ENCODE measurements at regions not wholly inside any gene's neighbourhood (a gene's known extent, or its start where the extent isn't known, plus 50 kb on each side); places are given as distances from the start of the nearest gene placed in this dataset.

DNA sequence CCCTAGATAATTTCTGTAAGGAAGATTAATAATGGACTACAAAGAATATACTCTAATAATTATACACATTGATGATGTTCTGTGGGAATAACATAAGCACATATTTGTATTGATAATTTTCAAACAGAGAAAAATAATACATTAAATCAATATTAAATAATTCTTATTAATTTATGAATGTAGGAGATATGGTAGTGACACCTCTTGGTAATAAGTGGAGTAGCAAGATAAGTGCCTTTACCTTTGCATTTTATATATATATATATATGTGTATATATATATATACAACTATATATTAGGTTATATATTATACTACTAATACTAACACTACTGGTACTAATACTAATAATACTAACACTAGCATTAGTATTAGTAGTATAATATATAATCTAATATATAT lies 905.8 kb downstream of the SLITRK1 start:
- Histone ChIP-seq H3K4me3 (ENCODE audit: low read depth in 1 of 3, low read length in 3 of 3) (no peak overlapping the region), H3K9me3 (ENCODE audit: control insufficient read depth in 4 of 4, low read length in 3 of 4) (no peaks in the 10 kb centered on the region)
- no peak for DNase-seq (ENCODE audit: low spot score)

DNA sequence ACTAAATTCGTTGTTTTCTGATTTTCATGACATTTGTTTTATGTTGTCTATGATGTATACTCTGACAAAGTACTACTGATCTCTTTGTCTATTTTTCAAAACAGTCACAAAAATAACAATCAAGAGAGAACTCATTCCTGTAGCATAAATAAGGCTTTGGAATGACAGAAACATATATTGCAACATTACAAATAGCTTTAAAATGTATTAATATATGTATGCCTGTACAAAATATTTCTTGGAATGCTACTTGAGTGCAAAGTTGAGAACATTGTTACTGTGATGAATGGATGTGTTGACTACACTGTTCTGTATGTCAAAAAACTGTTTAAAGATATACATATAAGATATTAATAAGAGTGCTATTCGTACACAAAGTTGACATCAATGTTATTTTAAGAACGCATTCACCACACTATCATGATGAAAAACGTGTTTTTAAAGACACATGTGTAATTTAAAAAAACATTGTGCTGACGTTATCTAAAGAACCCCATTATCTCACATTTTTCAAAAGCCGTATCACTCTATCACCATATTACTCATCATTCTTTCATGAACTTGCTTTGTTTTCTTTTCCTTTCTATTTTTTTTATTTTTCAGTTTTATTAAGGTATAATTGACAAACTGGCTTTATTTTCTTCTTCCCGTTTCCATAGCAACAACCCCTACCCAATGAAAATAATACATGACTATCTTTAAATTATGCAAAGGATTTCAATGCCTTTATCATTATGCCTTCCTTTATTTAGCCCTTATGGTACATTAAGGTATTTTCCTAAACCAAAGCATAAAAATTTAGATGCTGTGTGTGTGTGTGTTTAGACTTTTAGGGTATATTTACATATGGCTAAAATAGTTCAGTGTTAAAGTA lies 918.8 kb downstream of the SLITRK1 start:
- Histone ChIP-seq H3K27ac (ENCODE audit: low read depth in 1 of 2, low read length in 2 of 2) (no peak overlapping the region), H3K4me1 (ENCODE audit: control insufficient read depth in 4 of 4, insufficient read depth in 4 of 4, low read length in 3 of 4) (no peaks in the 10 kb centered on the region), H3K9me3 (ENCODE audit: control insufficient read depth in 4 of 4, low read length in 3 of 4) (no peaks in the 10 kb centered on the region), H3K9ac (ENCODE audit: low read depth in 1 of 2, low read length in 2 of 2) (no peak overlapping the region), H3K27me3 (ENCODE audit: control insufficient read depth in 4 of 4, insufficient read depth in 4 of 4, low read length in 3 of 4) (peaks cover 0 to 2% (median 0%) of the 10 kb centered on the region in 4 donors), H3K36me3 (ENCODE audit: control insufficient read depth in 4 of 4, insufficient read depth in 3 of 4, low read depth in 1 of 4, low read length in 3 of 4) (no peaks in the 10 kb centered on the region), H3K4me3 (ENCODE audit: low read depth in 1 of 3, low read length in 3 of 3) (no peak overlapping the region)
- no peak for DNase-seq (ENCODE audit: low spot score)
- WGBS: 58% methylated on average over 7 of the region's 7 CpGs
- TF ChIP-seq, protein P1, sequence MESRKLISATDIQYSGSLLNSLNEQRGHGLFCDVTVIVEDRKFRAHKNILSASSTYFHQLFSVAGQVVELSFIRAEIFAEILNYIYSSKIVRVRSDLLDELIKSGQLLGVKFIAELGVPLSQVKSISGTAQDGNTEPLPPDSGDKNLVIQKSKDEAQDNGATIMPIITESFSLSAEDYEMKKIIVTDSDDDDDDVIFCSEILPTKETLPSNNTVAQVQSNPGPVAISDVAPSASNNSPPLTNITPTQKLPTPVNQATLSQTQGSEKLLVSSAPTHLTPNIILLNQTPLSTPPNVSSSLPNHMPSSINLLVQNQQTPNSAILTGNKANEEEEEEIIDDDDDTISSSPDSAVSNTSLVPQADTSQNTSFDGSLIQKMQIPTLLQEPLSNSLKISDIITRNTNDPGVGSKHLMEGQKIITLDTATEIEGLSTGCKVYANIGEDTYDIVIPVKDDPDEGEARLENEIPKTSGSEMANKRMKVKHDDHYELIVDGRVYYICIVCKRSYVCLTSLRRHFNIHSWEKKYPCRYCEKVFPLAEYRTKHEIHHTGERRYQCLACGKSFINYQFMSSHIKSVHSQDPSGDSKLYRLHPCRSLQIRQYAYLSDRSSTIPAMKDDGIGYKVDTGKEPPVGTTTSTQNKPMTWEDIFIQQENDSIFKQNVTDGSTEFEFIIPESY (IDR thresholded peaks at IDR 0.05): no peak
- TF ChIP-seq GABPA (IDR thresholded peaks at IDR 0.05 in 1 of 2, conservative IDR thresholded peaks at IDR 0.05 in 1 of 2): no peak
- TF ChIP-seq FOXA2 (IDR thresholded peaks at IDR 0.05): no peak
- TF ChIP-seq TAF1 (conservative IDR thresholded peaks at IDR 0.05): no peak
- TF ChIP-seq EGR1 (IDR thresholded peaks at IDR 0.05; ENCODE audit: low read depth in 2 of 2): no peak
- TF ChIP-seq, protein P2, sequence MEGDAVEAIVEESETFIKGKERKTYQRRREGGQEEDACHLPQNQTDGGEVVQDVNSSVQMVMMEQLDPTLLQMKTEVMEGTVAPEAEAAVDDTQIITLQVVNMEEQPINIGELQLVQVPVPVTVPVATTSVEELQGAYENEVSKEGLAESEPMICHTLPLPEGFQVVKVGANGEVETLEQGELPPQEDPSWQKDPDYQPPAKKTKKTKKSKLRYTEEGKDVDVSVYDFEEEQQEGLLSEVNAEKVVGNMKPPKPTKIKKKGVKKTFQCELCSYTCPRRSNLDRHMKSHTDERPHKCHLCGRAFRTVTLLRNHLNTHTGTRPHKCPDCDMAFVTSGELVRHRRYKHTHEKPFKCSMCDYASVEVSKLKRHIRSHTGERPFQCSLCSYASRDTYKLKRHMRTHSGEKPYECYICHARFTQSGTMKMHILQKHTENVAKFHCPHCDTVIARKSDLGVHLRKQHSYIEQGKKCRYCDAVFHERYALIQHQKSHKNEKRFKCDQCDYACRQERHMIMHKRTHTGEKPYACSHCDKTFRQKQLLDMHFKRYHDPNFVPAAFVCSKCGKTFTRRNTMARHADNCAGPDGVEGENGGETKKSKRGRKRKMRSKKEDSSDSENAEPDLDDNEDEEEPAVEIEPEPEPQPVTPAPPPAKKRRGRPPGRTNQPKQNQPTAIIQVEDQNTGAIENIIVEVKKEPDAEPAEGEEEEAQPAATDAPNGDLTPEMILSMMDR (IDR thresholded peaks at IDR 0.05; ENCODE audit: low read depth, low read length, missing input control): no peak
- TF ChIP-seq, protein P3, sequence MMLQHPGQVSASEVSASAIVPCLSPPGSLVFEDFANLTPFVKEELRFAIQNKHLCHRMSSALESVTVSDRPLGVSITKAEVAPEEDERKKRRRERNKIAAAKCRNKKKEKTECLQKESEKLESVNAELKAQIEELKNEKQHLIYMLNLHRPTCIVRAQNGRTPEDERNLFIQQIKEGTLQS (IDR thresholded peaks at IDR 0.05): no peak
- no peak for TF ChIP-seq SP1 (IDR thresholded peaks at IDR 0.05)
- TF ChIP-seq NR2F2 (IDR thresholded peaks at IDR 0.05): no peak
- no peak for TF ChIP-seq YY1 (IDR thresholded peaks at IDR 0.05)
- no peak for TF ChIP-seq HNF4G (IDR thresholded peaks at IDR 0.05)
- TF ChIP-seq, protein P4, sequence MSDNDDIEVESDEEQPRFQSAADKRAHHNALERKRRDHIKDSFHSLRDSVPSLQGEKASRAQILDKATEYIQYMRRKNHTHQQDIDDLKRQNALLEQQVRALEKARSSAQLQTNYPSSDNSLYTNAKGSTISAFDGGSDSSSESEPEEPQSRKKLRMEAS (IDR thresholded peaks at IDR 0.05): no peak
- no peak for TF ChIP-seq HNF4A (conservative IDR thresholded peaks at IDR 0.05)

More for the DNA sequence above, 905.8 kb downstream of the SLITRK1 start:
- no peaks in the 10 kb centered on the region for H3K4me1 ChIP-seq (ENCODE audit: control insufficient read depth in 4 of 4, insufficient read depth in 4 of 4, low read length in 3 of 4)
- no peak overlapping the region for H3K27ac ChIP-seq (ENCODE audit: low read depth in 1 of 2, low read length in 2 of 2)
- no peak overlapping the region for H3K9ac ChIP-seq (ENCODE audit: low read depth in 1 of 2, low read length in 2 of 2)
- no peaks in the 10 kb centered on the region for H3K27me3 ChIP-seq (ENCODE audit: control insufficient read depth in 4 of 4, insufficient read depth in 4 of 4, low read length in 3 of 4)
- TF ChIP-seq GABPA (IDR thresholded peaks at IDR 0.05 in 1 of 2, conservative IDR thresholded peaks at IDR 0.05 in 1 of 2): no peak
- TF ChIP-seq, protein P4 (IDR thresholded peaks at IDR 0.05): no peak
- TF ChIP-seq NR2F2 (IDR thresholded peaks at IDR 0.05): no peak
- TF ChIP-seq RXRA (IDR thresholded peaks at IDR 0.05): no peak
- no peak for TF ChIP-seq RAD21 (IDR thresholded peaks at IDR 0.05)
- TF ChIP-seq SP1 (IDR thresholded peaks at IDR 0.05): no peak
- TF ChIP-seq HNF4A (conservative IDR thresholded peaks at IDR 0.05): no peak
- no peak for TF ChIP-seq YY1 (IDR thresholded peaks at IDR 0.05)
- TF ChIP-seq, protein P2 (IDR thresholded peaks at IDR 0.05; ENCODE audit: low read depth, low read length, missing input control): no peak
- TF ChIP-seq EGR1 (IDR thresholded peaks at IDR 0.05; ENCODE audit: low read depth in 2 of 2): no peak
- TF ChIP-seq, protein P5, sequence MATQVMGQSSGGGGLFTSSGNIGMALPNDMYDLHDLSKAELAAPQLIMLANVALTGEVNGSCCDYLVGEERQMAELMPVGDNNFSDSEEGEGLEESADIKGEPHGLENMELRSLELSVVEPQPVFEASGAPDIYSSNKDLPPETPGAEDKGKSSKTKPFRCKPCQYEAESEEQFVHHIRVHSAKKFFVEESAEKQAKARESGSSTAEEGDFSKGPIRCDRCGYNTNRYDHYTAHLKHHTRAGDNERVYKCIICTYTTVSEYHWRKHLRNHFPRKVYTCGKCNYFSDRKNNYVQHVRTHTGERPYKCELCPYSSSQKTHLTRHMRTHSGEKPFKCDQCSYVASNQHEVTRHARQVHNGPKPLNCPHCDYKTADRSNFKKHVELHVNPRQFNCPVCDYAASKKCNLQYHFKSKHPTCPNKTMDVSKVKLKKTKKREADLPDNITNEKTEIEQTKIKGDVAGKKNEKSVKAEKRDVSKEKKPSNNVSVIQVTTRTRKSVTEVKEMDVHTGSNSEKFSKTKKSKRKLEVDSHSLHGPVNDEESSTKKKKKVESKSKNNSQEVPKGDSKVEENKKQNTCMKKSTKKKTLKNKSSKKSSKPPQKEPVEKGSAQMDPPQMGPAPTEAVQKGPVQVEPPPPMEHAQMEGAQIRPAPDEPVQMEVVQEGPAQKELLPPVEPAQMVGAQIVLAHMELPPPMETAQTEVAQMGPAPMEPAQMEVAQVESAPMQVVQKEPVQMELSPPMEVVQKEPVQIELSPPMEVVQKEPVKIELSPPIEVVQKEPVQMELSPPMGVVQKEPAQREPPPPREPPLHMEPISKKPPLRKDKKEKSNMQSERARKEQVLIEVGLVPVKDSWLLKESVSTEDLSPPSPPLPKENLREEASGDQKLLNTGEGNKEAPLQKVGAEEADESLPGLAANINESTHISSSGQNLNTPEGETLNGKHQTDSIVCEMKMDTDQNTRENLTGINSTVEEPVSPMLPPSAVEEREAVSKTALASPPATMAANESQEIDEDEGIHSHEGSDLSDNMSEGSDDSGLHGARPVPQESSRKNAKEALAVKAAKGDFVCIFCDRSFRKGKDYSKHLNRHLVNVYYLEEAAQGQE (IDR thresholded peaks at IDR 0.05): no peak
- TF ChIP-seq TAF1 (conservative IDR thresholded peaks at IDR 0.05): no peak
- no peak for TF ChIP-seq FOXA1 (IDR thresholded peaks at IDR 0.05)
- no peaks in the 10 kb centered on the region for H3K36me3 ChIP-seq (ENCODE audit: control insufficient read depth in 4 of 4, insufficient read depth in 3 of 4, low read depth in 1 of 4, low read length in 3 of 4)
